HEK293T (cell line): ENCODE measurements at regions not wholly inside any gene's neighbourhood (a gene's known extent, or its start where the extent isn't known, plus 50 kb on each side); places are given as distances from the start of the nearest gene placed in this dataset.
"Not testable (repeated sequence)": the region's sequence is repeated elsewhere in the genome, so short reads cannot be mapped to it uniquely, and the experiment has no call there.

Experiments used
- CTCF ChIA-PET: fragments of 350-600 bp; formaldehyde crosslinking; extraction: SDS; loops from one replicate; lab custom pipeline; 2021; ENCODE audit warnings: antibody characterized with exemption, inconsistent platforms; lab: Yijun Ruan, JAX
- POLR2A ChIA-PET: fragments of 350-600 bp; formaldehyde crosslinking; extraction: SDS; loops from one replicate; lab custom pipeline; 2020; ENCODE audit warnings: antibody characterized with exemption, inconsistent platforms; lab: Yijun Ruan, JAX
- DNase-seq: peaks from one replicate; pipeline ENCODE4 v3.0.0; 2012; ENCODE audit warnings: mixed read lengths; ENCODE audit errors: extremely low spot score
- ARNT ChIP-seq: fragments of 450-650 bp; IDR thresholded peaks from 2 replicates; pipeline ENCODE4 v1.6.1; 2017; ENCODE audit warnings: mild to moderate bottlenecking
- BHLHE40 ChIP-seq: fragments of 450-650 bp; IDR thresholded peaks from 2 replicates; pipeline ENCODE4 v1.6.1; 2016; ENCODE audit warnings: mild to moderate bottlenecking, moderate library complexity, borderline replicate concordance
- CTBP1 ChIP-seq: fragments of 450-650 bp; IDR thresholded peaks from 2 replicates; pipeline ENCODE4 v1.6.1; 2016; ENCODE audit warnings: borderline replicate concordance
- ELF4 ChIP-seq: fragments of 450-650 bp; IDR thresholded peaks from 2 replicates; pipeline ENCODE4 v1.6.1; 2017; ENCODE audit warnings: antibody characterized with exemption
- FOXA1 ChIP-seq: fragments of 450-650 bp; IDR thresholded peaks from 2 replicates; pipeline ENCODE4 v1.6.1; 2016; ENCODE audit warnings: mild to moderate bottlenecking
- FOXK2 ChIP-seq: fragments of 450-650 bp; IDR thresholded peaks from 2 replicates; pipeline ENCODE4 v1.6.1; 2016; ENCODE audit warnings: mild to moderate bottlenecking
- FOXM1 ChIP-seq: fragments of 450-650 bp; IDR thresholded peaks from 2 replicates; pipeline ENCODE4 v1.6.1; 2017; ENCODE audit warnings: mild to moderate bottlenecking, borderline replicate concordance
- HDGF ChIP-seq: fragments of 450-650 bp; IDR thresholded peaks from 2 replicates; pipeline ENCODE4 v1.6.1; 2017; ENCODE audit warnings: antibody characterized with exemption, borderline replicate concordance
- L3MBTL2 ChIP-seq: fragments of 450-650 bp; conservative IDR thresholded peaks from 2 replicates; pipeline ENCODE4 v1.6.1; 2016; ENCODE audit warnings: mild to moderate bottlenecking
- LEF1 ChIP-seq: fragments of 450-650 bp; IDR thresholded peaks from 2 replicates; pipeline ENCODE4 v1.6.1; 2017; ENCODE audit warnings: mild to moderate bottlenecking, borderline replicate concordance
- NFRKB ChIP-seq: fragments of 450-650 bp; IDR thresholded peaks from 2 replicates; pipeline ENCODE4 v1.6.1; 2016; ENCODE audit warnings: mild to moderate bottlenecking, moderate library complexity
- SP1 ChIP-seq: fragments of 450-650 bp; IDR thresholded peaks from 2 replicates; pipeline ENCODE4 v1.6.1; 2017
- SUZ12 ChIP-seq: fragments of 450-650 bp; IDR thresholded peaks from 2 replicates; pipeline ENCODE4 v1.6.1; 2016; ENCODE audit warnings: mild to moderate bottlenecking
- TARDBP ChIP-seq: fragments of 450-650 bp; IDR thresholded peaks from 2 replicates; pipeline ENCODE4 v1.6.1; 2016
- ZNF384 ChIP-seq: fragments of 450-650 bp; IDR thresholded peaks from 2 replicates; pipeline ENCODE4 v1.6.1; 2016
- TF ChIP-seq, protein P1 (sequence below): fragments of 450-650 bp; IDR thresholded peaks from 2 replicates; pipeline ENCODE4 v1.6.1; 2016

GRCh38 chr2:52423111-52423510 is 1344.5 kb upstream of the CHAC2 start:
- no peak for TF ChIP-seq SP1
- TF ChIP-seq BHLHE40, result no peak
- no peak for TF ChIP-seq SUZ12
- no peak for TF ChIP-seq FOXK2
- TF ChIP-seq L3MBTL2, result no peak
- TF ChIP-seq CTBP1, result no peak
- TF ChIP-seq LEF1, result no peak
- no peak for TF ChIP-seq TARDBP
- TF ChIP-seq HDGF, result no peak
- no peak for TF ChIP-seq FOXM1
- POLR2A ChIA-PET, result no interaction called here
- CTCF ChIA-PET, result no interaction called here
- DNase-seq, result no peak

GRCh38 chr2:52416340-52416739 is 1351.3 kb upstream of the CHAC2 start:
- no peak for TF ChIP-seq FOXM1
- TF ChIP-seq CTBP1, result no peak
- no peak for TF ChIP-seq TARDBP
- TF ChIP-seq FOXK2, result no peak
- TF ChIP-seq SUZ12, result no peak
- no peak for TF ChIP-seq NFRKB
- TF ChIP-seq LEF1, result no peak
- TF ChIP-seq ARNT, result no peak
- no peak for TF ChIP-seq FOXA1
- TF ChIP-seq, protein P1, sequence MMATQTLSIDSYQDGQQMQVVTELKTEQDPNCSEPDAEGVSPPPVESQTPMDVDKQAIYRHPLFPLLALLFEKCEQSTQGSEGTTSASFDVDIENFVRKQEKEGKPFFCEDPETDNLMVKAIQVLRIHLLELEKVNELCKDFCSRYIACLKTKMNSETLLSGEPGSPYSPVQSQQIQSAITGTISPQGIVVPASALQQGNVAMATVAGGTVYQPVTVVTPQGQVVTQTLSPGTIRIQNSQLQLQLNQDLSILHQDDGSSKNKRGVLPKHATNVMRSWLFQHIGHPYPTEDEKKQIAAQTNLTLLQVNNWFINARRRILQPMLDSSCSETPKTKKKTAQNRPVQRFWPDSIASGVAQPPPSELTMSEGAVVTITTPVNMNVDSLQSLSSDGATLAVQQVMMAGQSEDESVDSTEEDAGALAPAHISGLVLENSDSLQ, result no peak
- TF ChIP-seq ELF4, result no peak
- ChIA-PET CTCF (no interaction called here), POLR2A (no interaction called here)
- no peak for DNase-seq

GRCh38 chr2:52414561-52415295 is 1352.9 kb upstream of the CHAC2 start:
- CTCF ChIA-PET, result no interaction called here
- POLR2A ChIA-PET, result no interaction called here
- no peak for TF ChIP-seq ELF4
- no peak for TF ChIP-seq FOXK2
- TF ChIP-seq SUZ12, result no peak
- no peak for TF ChIP-seq ZNF384
- no peak for TF ChIP-seq NFRKB
- TF ChIP-seq, protein P1, result no peak
- no peak for TF ChIP-seq FOXM1
- no peak for TF ChIP-seq L3MBTL2
- TF ChIP-seq ARNT, result no peak
- DNase-seq, result no peak

GRCh38 chr2:52409308-52410118 is 1358.1 kb upstream of the CHAC2 start:
- POLR2A ChIA-PET, DNase-seq, CTCF ChIA-PET: not testable (repeated sequence)

DNA sequence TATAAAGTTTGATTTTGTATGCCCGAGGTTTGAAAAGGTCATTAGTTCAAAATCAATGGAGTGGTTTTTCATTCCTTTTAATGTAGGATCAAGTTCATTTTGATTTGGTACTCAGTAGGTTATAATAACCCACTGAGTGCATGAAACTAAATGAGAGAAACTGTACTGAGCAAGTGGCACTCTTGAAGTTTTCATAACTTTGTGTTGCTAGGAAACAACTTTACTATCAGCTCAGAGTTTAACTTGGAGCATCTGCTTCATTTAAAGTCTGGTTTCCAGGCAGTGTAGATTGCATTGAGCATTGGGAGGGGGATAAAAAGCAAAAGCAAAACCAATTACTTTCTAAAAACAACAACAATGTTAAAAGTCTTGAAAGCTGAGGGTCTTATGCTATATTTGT is 1361.6 kb upstream of the CHAC2 start:
- TF ChIP-seq SUZ12 (no peak), ELF4 (no peak), FOXM1 (no peak), CTBP1 (no peak), FOXK2 (no peak), LEF1 (no peak), TARDBP (no peak), ARNT (no peak), SP1 (no peak), ZNF384 (no peak)
- ChIA-PET POLR2A (no interaction called here), CTCF (no interaction called here)
- DNase-seq, result no peak

- CTCF ChIA-PET, result no interaction called here
- no peak for TF ChIP-seq L3MBTL2
- no peak for TF ChIP-seq FOXK2
- no peak for TF ChIP-seq BHLHE40
- no peak for TF ChIP-seq CTBP1
- no peak for TF ChIP-seq ARNT
- POLR2A ChIA-PET, result no interaction called here
- DNase-seq, result no peak
Observed at GRCh38 chr2:52404866-52405265, 1362.7 kb upstream of the CHAC2 start.

DNA sequence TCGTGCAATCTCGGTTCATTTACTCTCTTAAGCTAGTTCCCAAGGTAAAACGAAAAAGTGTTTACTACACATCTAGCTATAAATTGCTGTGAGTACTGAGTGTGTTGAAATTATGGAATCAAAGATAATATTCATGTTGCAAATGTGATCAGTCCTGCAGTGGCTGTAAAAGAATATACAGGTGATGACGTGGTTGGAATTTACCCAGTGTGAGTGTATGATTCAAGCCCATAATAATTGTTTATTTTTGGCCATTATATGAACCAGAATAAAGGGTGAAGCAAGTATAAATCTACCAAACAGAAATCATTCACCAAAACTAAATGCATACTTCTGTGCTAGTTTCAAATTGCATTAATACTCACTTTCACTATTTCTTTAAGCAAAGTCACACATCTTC is 1363.6 kb upstream of the CHAC2 start:
- CTCF ChIA-PET, result no interaction called here

More for the DNA sequence above, 1363.6 kb upstream of the CHAC2 start:
- no peak for TF ChIP-seq LEF1
- TF ChIP-seq TARDBP, result no peak
- TF ChIP-seq ZNF384, result no peak
- TF ChIP-seq, protein P1, result no peak
- TF ChIP-seq FOXA1, result no peak
- no peak for TF ChIP-seq HDGF
- no peak for TF ChIP-seq FOXM1
- no peak for TF ChIP-seq CTBP1
- no peak for TF ChIP-seq SP1
- no peak for TF ChIP-seq ELF4
- no peak for TF ChIP-seq L3MBTL2
- no peak for TF ChIP-seq FOXK2
- no peak for TF ChIP-seq ARNT
- TF ChIP-seq NFRKB, result no peak
- no peak for TF ChIP-seq SUZ12
- no peak for TF ChIP-seq BHLHE40
- DNase-seq, result no peak
- POLR2A ChIA-PET, result no interaction called here
